ENCODE measurements at regions not wholly inside any gene's neighbourhood (a gene's known extent, or its start where the extent isn't known, plus 50 kb on each side); places are given as distances from the start of the nearest gene placed in this dataset.
"Not testable (repeated sequence)": the region's sequence is repeated elsewhere in the genome, so short reads cannot be mapped to it uniquely, and the experiment has no call there.

GRCh38 chr3:177476921-177477435, 279.7 kb upstream of the TBL1XR1 start:
- no peak for DNase-seq (ENCODE audit: low read depth in 2 of 2)

- DNase-seq (ENCODE audit: low read depth in 2 of 2), result no peak
Measured at GRCh38 chr3:177478170-177478867, 281.0 kb upstream of the TBL1XR1 start.

GRCh38 chr3:177479630-177480029, 282.3 kb upstream of the TBL1XR1 start:
- no peak for DNase-seq (ENCODE audit: low read depth in 2 of 2)

GRCh38 chr3:177481329-177481728, 284.0 kb upstream of the TBL1XR1 start:
- DNase-seq (ENCODE audit: low read depth in 2 of 2), result no peak

- no peak for DNase-seq (ENCODE audit: low read depth in 2 of 2)
Measured at GRCh38 chr3:177482048-177482691, 284.9 kb upstream of the TBL1XR1 start.

GRCh38 chr3:177483182-177483967, 286.1 kb upstream of the TBL1XR1 start:
- no peak for DNase-seq (ENCODE audit: low read depth in 2 of 2)

GRCh38 chr3:177484206-177484605, 286.9 kb upstream of the TBL1XR1 start:
- no peak for DNase-seq (ENCODE audit: low read depth in 2 of 2)

- no peak for DNase-seq (ENCODE audit: low read depth in 2 of 2)
Measured at GRCh38 chr3:177484926-177485325, 287.6 kb upstream of the TBL1XR1 start.

GRCh38 chr3:177487635-177488186, 290.4 kb upstream of the TBL1XR1 start:
- DNase-seq (ENCODE audit: low read depth in 2 of 2), result no peak

GRCh38 chr3:177488740-177489139, 291.5 kb upstream of the TBL1XR1 start:
- no peak for DNase-seq (ENCODE audit: low read depth in 2 of 2)

GRCh38 chr3:177490626-177491025, 293.3 kb upstream of the TBL1XR1 start:
- DNase-seq (ENCODE audit: low read depth in 2 of 2), result no peak

GRCh38 chr3:177491296-177492032, 294.2 kb upstream of the TBL1XR1 start:
- DNase-seq (ENCODE audit: low read depth in 2 of 2), result no peak

GRCh38 chr3:177493091-177493490, 295.8 kb upstream of the TBL1XR1 start:
- no peak for DNase-seq (ENCODE audit: low read depth in 2 of 2)

- DNase-seq (ENCODE audit: low read depth in 2 of 2), result no peak
Measured at GRCh38 chr3:177494216-177494615, 296.9 kb upstream of the TBL1XR1 start.

GRCh38 chr3:177495566-177495965, 298.3 kb upstream of the TBL1XR1 start:
- DNase-seq (ENCODE audit: low read depth in 2 of 2), result no peak

- DNase-seq (ENCODE audit: low read depth in 2 of 2), result no peak
Measured at GRCh38 chr3:177498037-177498857, 301.0 kb upstream of the TBL1XR1 start.

- not testable (repeated sequence) for DNase-seq (ENCODE audit: low read depth in 2 of 2)
Measured at GRCh38 chr3:177499039-177499438, 301.8 kb upstream of the TBL1XR1 start.

GRCh38 chr3:177499779-177500423, 302.6 kb upstream of the TBL1XR1 start:
- no peak for DNase-seq (ENCODE audit: low read depth in 2 of 2)

- no peak for DNase-seq (ENCODE audit: low read depth in 2 of 2)
Measured at GRCh38 chr3:177510693-177511216, 313.5 kb upstream of the TBL1XR1 start.

Data from stimulated activated CD8-positive, alpha-beta memory T cell treated with anti-CD3 and anti-CD28 coated beads, Interleukin-15, amount 100 ng/mL, for 48 hours (primary cell).